D721Med (cell line): ENCODE measurements at regions not wholly inside any gene's neighbourhood (a gene's known extent, or its start where the extent isn't known, plus 50 kb on each side); places are given as distances from the start of the nearest gene placed in this dataset.
"Not testable (repeated sequence)": the region's sequence is repeated elsewhere in the genome, so short reads cannot be mapped to it uniquely, and the experiment has no call there.

Source experiments
- DNase-seq: peaks from one replicate; pipeline ENCODE4 v3.0.0; 2011; ENCODE audit warnings: low spot score; ENCODE audit not compliant: insufficient read length
- FAIRE-seq: peaks from 2 replicates; lab custom pipeline; 2011; peaks lifted over from hg19 to GRCh38; lab: Jason Lieb, UNC
- TF ChIP-seq, protein P1 (sequence below): IDR thresholded peaks from 2 replicates; pipeline ENCODE4 v1.5.1; 2012; ENCODE audit warnings: mild to moderate bottlenecking, control low read depth; ENCODE audit not compliant: insufficient read depth; ENCODE audit errors: missing control alignments

DNA sequence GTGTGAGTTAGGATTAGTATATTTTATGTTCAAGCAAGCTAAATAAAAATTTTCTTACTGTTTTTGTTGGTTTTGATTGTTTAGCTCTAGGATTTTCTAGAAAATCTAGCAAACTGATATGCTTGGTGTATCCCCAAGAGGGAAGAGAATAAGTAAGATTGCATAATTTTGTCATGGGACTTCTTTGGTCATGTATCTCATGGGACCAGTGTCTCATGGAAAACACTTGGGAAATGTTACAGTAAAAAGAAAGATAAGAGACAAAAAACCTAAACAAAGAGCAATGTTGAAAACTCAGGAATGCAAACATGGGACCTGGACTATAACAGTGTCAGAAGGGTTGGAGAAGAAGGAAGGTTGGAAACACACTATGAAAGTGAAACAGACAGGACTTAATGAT lies 119.4 kb downstream of the TLR4 start:
- FAIRE-seq (no peak), DNase-seq (no peak)
- TF ChIP-seq, protein P1, sequence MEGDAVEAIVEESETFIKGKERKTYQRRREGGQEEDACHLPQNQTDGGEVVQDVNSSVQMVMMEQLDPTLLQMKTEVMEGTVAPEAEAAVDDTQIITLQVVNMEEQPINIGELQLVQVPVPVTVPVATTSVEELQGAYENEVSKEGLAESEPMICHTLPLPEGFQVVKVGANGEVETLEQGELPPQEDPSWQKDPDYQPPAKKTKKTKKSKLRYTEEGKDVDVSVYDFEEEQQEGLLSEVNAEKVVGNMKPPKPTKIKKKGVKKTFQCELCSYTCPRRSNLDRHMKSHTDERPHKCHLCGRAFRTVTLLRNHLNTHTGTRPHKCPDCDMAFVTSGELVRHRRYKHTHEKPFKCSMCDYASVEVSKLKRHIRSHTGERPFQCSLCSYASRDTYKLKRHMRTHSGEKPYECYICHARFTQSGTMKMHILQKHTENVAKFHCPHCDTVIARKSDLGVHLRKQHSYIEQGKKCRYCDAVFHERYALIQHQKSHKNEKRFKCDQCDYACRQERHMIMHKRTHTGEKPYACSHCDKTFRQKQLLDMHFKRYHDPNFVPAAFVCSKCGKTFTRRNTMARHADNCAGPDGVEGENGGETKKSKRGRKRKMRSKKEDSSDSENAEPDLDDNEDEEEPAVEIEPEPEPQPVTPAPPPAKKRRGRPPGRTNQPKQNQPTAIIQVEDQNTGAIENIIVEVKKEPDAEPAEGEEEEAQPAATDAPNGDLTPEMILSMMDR, result no peak

DNA sequence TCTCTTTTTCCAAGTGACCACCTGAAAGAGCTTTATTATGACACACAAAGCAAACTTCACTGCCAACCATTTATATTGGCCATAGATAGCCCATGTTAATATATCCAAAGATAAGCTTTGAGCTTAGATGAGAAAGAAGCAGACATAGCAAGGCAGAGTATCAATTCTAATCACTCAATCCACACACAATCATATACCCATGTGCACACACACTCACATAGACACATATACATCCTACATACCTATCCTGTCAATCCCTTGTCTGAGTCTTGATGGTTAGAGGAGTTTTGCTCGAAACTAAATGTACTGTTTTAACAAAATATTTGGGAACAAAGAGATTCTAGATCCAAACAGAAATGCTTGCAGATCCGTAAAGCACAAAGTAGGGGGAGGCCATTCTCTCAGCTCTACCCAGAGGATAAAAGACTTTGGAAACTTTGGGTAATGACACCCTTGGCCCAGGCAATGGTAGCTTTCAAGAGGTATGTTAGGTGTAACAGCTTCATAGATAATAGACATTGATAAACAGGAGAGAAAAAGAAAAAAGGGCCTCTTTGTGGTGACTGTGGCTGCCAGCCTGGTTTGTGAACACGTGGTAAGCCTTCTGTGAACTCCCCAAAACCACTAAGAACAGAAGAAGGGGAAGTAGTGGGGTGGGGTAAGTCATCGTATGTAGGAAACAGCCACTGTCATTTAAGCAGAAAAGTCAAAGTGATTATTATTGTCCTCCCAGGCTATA lies 121.6 kb downstream of the TLR4 start:
- TF ChIP-seq, protein P1, result no peak
- DNase-seq, result no peak
- FAIRE-seq, result no peak

DNA sequence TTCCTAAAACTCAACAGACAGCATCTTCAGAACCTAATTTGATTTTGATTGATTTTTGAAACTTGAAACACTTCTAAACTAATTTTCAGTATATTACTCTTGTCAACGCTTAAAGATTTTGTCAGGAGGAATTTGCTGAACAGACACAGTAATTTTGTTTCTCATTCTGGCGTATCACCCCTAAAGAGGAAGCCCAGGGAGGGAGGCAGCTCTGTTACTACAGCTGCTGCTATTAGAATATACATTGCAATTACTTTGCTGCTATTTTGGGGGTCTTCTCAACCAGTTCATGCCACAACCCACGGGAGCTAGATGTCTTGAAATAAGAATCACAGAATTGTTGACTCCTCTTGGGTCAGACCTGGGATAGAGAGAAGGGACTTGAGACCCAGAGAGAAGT lies 122.6 kb downstream of the TLR4 start:
- TF ChIP-seq, protein P1, result no peak
- no peak for DNase-seq
- no peak for FAIRE-seq

DNA sequence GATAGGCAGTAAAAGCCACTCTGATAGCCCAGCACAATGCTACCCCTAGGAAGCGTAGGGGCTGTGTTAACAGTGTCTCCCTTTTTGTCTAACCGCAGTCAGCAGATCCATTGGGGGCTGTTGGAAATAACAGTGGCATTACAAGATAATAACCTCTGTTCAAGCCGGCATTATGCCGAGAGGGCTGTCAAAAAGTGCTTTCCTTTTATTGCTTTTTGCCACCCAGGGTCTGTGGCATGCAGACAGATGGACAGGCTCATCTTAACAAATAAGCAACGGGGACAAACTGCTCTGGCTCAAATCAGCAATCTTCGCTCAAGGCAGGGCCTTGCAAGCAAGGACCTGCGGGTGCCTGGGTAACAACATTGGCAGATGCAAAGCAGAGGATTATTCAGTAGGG lies 123.3 kb downstream of the TLR4 start:
- DNase-seq (no peak), FAIRE-seq (no peak)
- TF ChIP-seq, protein P1, result no peak

DNA sequence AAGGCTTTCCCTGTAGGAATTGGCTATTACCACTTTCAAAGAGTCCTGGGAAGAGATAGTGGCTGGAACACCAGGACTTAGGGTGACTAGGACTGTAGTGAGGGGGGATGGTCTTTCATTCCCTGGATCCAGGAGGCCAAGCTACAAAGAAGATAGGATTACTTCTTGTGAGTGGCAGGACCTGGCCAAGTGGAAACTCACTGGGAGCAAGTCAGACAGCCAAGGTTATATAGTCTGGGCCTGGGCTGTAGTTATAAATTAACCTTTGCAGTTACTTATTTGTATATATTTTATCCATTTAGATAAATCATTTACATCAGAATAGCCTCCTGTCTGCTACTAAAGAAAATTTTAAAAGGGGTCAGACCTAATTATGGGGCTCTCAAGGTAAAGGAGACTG lies 124.3 kb downstream of the TLR4 start:
- TF ChIP-seq, protein P1, result no peak
- no peak for FAIRE-seq
- no peak for DNase-seq

DNA sequence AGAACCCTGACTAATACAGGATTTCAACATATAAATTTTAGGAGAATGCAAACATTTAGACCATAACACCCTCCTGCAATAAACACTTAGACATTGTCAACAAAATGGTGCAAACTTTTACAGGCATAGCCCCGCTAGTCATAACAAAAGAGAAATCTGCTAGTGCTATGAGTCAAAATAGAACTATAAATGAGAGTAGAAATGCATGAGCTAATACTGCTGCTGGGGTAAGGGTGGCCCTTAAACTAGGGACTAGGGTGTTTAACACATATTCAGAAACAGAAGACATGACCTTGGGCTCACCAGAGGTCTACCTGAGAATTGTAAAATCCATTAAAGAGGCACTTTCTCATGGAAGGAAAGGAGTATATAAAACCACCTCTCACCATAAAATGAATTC lies 131.6 kb downstream of the TLR4 start:
- DNase-seq (no peak), FAIRE-seq (no peak)
- TF ChIP-seq, protein P1, result no peak

DNA sequence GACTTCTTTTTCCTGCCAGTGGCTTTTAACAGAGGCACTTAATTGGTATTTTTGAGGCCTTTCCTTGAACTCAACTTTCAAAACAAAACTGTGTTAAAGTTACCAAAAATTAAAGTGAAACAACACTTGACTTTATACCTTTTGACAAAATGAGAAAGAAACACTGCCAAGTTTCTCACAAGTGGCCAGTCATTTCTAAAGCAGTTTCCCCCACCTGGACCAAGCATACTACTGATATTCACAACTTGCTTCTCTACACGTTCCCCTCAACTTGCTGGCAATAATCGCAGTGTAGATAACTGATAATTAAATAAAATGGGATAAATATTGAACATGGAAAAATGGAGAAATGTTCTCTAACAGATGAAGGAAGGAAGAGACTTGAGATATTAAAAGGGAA lies 135.7 kb downstream of the TLR4 start:
- DNase-seq, result no peak
- TF ChIP-seq, protein P1, result no peak
- no peak for FAIRE-seq

DNA sequence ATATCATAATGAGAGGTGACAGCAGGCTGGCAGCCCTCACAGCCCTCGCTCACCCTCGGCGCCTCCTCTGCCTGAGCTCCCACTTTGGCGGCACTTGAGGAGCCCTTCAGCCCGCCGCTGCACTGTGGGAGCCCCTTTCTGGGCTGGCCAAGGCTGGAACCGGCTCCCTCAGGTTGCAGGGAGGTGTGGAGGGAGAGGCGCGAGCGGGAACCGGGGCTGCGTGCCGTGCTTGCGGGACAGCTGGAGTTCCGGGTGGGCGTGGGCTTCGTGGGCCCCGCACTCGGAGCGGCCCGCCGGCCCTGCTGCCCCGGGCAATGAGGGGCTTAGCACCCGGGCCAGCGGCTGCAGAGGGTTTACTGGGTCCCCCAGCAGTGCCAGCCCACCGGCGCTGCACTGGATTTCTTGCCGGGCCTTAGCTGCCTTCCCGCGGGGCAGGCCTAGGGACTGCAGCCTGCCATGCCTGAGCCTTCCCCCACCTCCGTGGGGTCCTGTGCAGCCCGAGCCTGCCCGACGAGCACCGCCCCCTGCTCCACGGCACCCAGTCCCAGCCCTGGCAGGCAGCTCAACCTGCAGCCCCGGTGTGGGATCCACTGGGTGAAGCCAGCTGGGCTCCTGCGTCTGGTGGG lies 147.7 kb downstream of the TLR4 start:
- not testable (repeated sequence) for FAIRE-seq, DNase-seq
